Spleen (tissue), 7 donors: ENCODE measurements at regions not wholly inside any gene's neighbourhood (a gene's known extent, or its start where the extent isn't known, plus 50 kb on each side); places are given as distances from the start of the nearest gene placed in this dataset.
"Not testable (repeated sequence)": the region's sequence is repeated elsewhere in the genome, so short reads cannot be mapped to it uniquely, and the experiment has no call there.

Experiments used
- CTCF ChIP-seq, 11 experiments: fragments of 200-600 bp in 7 of 11; fragments of 450-650 bp in 4 of 11; sonication (generic) in 4 of 11; IDR thresholded peaks in 8 of 11; conservative IDR thresholded peaks in 3 of 11; 1 replicate in 7 of 11; 2 replicates in 4 of 11; pipeline versions ENCODE4 v1.4.0 to v1.8.0; 2016 to 2021; ENCODE audit warnings: antibody characterized with exemption in 11 of 11, inconsistent platforms in 4 of 11, mild to moderate bottlenecking in 1 of 11
- POLR2A ChIP-seq, 3 donors: fragments of 450-650 bp; IDR thresholded peaks; one replicate each; pipeline ENCODE4 v1.5.1; 2017; ENCODE audit warnings: antibody characterized with exemption in 3 of 3, mild to moderate bottlenecking in 1 of 3
- donor health status: DM: no; HTN: no; CAD: no; lungs with moderate emphysema.
- donor health status: DM: no; HTN: no; CAD: no.
- donor health status: DM: no; HTN: no; CAD: no.

GRCh38 chr13:111764996-111765395 lies 302.0 kb upstream of the SOX1 start:
- not testable (repeated sequence) for TF ChIP-seq CTCF (IDR thresholded peaks at IDR 0.05 in 8 of 11, conservative IDR thresholded peaks at IDR 0.05 in 3 of 11); POLR2A (IDR thresholded peaks at IDR 0.05)
